H9 (cell line): ENCODE measurements at regions not wholly inside any gene's neighbourhood (a gene's known extent, or its start where the extent isn't known, plus 50 kb on each side); places are given as distances from the start of the nearest gene placed in this dataset.

ENCODE experiments used
- DNase-seq: peaks from one replicate; pipeline ENCODE4 v3.0.0-alpha.2; 2017
- H2AFZ ChIP-seq: one replicate; pipeline ENCODE4 v1.6.1; 2013; ENCODE audit warnings: mild to moderate bottlenecking, low read length, control low read depth, moderate library complexity
- H2AK5ac ChIP-seq: 2 replicates; pipeline ENCODE4 v1.6.1; 2013; ENCODE audit warnings: low read length, control low read depth, mixed read lengths; ENCODE audit not compliant: insufficient read length
- H2BK120ac ChIP-seq: one replicate; pipeline ENCODE4 v1.6.1; 2013; ENCODE audit warnings: low read depth, mild to moderate bottlenecking, low read length, control low read depth, inconsistent platforms; ENCODE audit not compliant: poor library complexity, severe bottlenecking
- H2BK12ac ChIP-seq: 2 replicates; pipeline ENCODE4 v1.6.1; 2013; ENCODE audit warnings: low read length, control low read depth, mixed read lengths, low read depth; ENCODE audit not compliant: insufficient read length
- H2BK15ac ChIP-seq: 2 replicates; pipeline ENCODE4 v1.6.1; 2013; ENCODE audit warnings: low read depth, low read length, control low read depth
- H2BK20ac ChIP-seq: one replicate; pipeline ENCODE4 v1.6.1; 2013; ENCODE audit warnings: low read depth, mild to moderate bottlenecking, low read length, control low read depth, inconsistent platforms; ENCODE audit not compliant: poor library complexity, severe bottlenecking
- H2BK5ac ChIP-seq: 2 replicates; pipeline ENCODE4 v1.6.1; 2013; ENCODE audit warnings: low read length, control low read depth, mixed read lengths; ENCODE audit not compliant: insufficient read length
- H3K14ac ChIP-seq: 2 replicates; pipeline ENCODE4 v1.6.1; 2013; ENCODE audit warnings: low read length, control low read depth; ENCODE audit not compliant: insufficient read depth
- H3K18ac ChIP-seq: 2 replicates; pipeline ENCODE4 v1.6.1; 2013; ENCODE audit warnings: low read depth, mild to moderate bottlenecking, mixed read lengths, low read length, control low read depth; ENCODE audit not compliant: insufficient read length
- H3K23ac ChIP-seq: 2 replicates; pipeline ENCODE4 v1.6.1; 2013; ENCODE audit warnings: low read length, control low read depth, mixed read lengths, low read depth; ENCODE audit not compliant: insufficient read length
- H3K23me2 ChIP-seq: 2 replicates; pipeline ENCODE4 v1.6.1; 2013; ENCODE audit warnings: low read depth, mild to moderate bottlenecking, mixed read lengths, low read length, control low read depth; ENCODE audit not compliant: insufficient read length, poor library complexity, severe bottlenecking
- H3K27ac ChIP-seq: 2 replicates; pipeline ENCODE4 v1.5.1; 2013; ENCODE audit warnings: low read length, control low read depth, mixed read lengths, low read depth; ENCODE audit not compliant: insufficient read length
- H3K27me3 ChIP-seq: 2 replicates; pipeline ENCODE4 v1.6.1; 2013; ENCODE audit warnings: low read length, control low read depth, inconsistent platforms; ENCODE audit not compliant: insufficient read depth
- H3K4ac ChIP-seq: 2 replicates; pipeline ENCODE4 v1.6.1; 2013; ENCODE audit warnings: low read depth, mild to moderate bottlenecking, control low read depth, inconsistent platforms, low read length, moderate library complexity
- H3K4me1 ChIP-seq: 2 replicates; pipeline ENCODE4 v1.6.1; 2013; ENCODE audit warnings: low read length, control low read depth, inconsistent platforms; ENCODE audit not compliant: insufficient read depth
- H3K4me2 ChIP-seq: 2 replicates; pipeline ENCODE4 v1.6.1; 2013; ENCODE audit warnings: low read length, control low read depth, mixed read lengths; ENCODE audit not compliant: insufficient read length, insufficient read depth
- H3K56ac ChIP-seq: 2 replicates; pipeline ENCODE4 v1.6.1; 2013; ENCODE audit warnings: low read depth, mild to moderate bottlenecking, mixed read lengths, low read length, control low read depth; ENCODE audit not compliant: insufficient read length
- H3K79me1 ChIP-seq: 2 replicates; pipeline ENCODE4 v1.6.1; 2013; ENCODE audit warnings: low read depth, mild to moderate bottlenecking, moderate library complexity, low read length, control low read depth, inconsistent platforms; ENCODE audit not compliant: insufficient read depth, poor library complexity, severe bottlenecking
- H3K79me2 ChIP-seq: 2 replicates; pipeline ENCODE4 v1.6.1; 2013; ENCODE audit warnings: low read length, control low read depth, inconsistent platforms; ENCODE audit not compliant: insufficient read depth
- H3K9ac ChIP-seq: 2 replicates; pipeline ENCODE4 v1.6.1; 2013; ENCODE audit warnings: low read length, control low read depth, mixed read lengths; ENCODE audit not compliant: insufficient read length; ENCODE audit errors: extremely low read depth
- H3K9me3 ChIP-seq: one replicate; pipeline ENCODE4 v1.6.1; 2013; ENCODE audit warnings: low read depth, low read length, inconsistent platforms; ENCODE audit not compliant: control insufficient read depth
- H3T11ph ChIP-seq: one replicate; pipeline ENCODE4 v1.6.1; 2013; ENCODE audit warnings: mild to moderate bottlenecking, low read length, control low read depth, inconsistent platforms
- H4K20me1 ChIP-seq: one replicate; pipeline ENCODE4 v1.6.1; 2013; ENCODE audit not compliant: control insufficient read depth, insufficient read length, insufficient read depth
- H4K5ac ChIP-seq: 2 replicates; pipeline ENCODE4 v1.6.1; 2013; ENCODE audit warnings: low read depth, mild to moderate bottlenecking, mixed read lengths, low read length, control low read depth; ENCODE audit not compliant: insufficient read length
- H4K8ac ChIP-seq: replicated peaks from 2 replicates; pipeline ENCODE4 v1.6.1; 2013; ENCODE audit warnings: low read length, control low read depth, mixed read lengths, low read depth; ENCODE audit not compliant: insufficient read length
- H4K91ac ChIP-seq: 2 replicates; pipeline ENCODE4 v1.6.1; 2013; ENCODE audit warnings: low read depth, mild to moderate bottlenecking, moderate library complexity, mixed read lengths, low read length, control low read depth; ENCODE audit not compliant: insufficient read length
- H3K27ac Mint-ChIP-seq, 3 experiments: 2 replicates in 2 of 3; 3 replicates in 1 of 3; pipeline ENCODE4 v1.8.0; 2020 to 2021; ENCODE audit warnings: mixed read lengths in 3 of 3, mild to moderate bottlenecking in 1 of 3, moderate library complexity in 1 of 3
- H3K27me3 Mint-ChIP-seq: 2 replicates; pipeline ENCODE4 v1.8.0; 2021; ENCODE audit warnings: low read depth, mild to moderate bottlenecking, moderate library complexity, mixed read lengths
- H3K36me3 Mint-ChIP-seq, 3 experiments: 2 replicates in 2 of 3; 3 replicates in 1 of 3; pipeline ENCODE4 v1.8.0; 2020 to 2021; ENCODE audit warnings: low read depth in 3 of 3, mixed read lengths in 3 of 3; ENCODE audit not compliant: insufficient read depth in 1 of 3
- H3K4me1 Mint-ChIP-seq, 2 experiments: 2 replicates each; pipeline ENCODE4 v1.8.0; 2020; ENCODE audit warnings: mixed read lengths in 2 of 2
- H3K4me3 Mint-ChIP-seq, 2 experiments: 2 replicates in 1 of 2; 3 replicates in 1 of 2; pipeline ENCODE4 v1.8.0; 2020 to 2021; ENCODE audit warnings: mild to moderate bottlenecking in 2 of 2, mixed read lengths in 2 of 2, moderate library complexity in 1 of 2
- H3K9me3 Mint-ChIP-seq, 2 experiments: 2 replicates in 1 of 2; 3 replicates in 1 of 2; pipeline ENCODE4 v1.8.0; 2020; ENCODE audit warnings: mild to moderate bottlenecking in 2 of 2, mixed read lengths in 2 of 2, moderate library complexity in 1 of 2
- WGBS: extraction: QIAGEN DNeasy Blood & Tissue Kit; methylation state at CpG from one replicate; pipeline ENCODE4 v1.1.7; 2013; ENCODE audit warnings: missing lambda C conversion rate, low lambda C conversion rate, mixed read lengths; ENCODE audit not compliant: insufficient read length; ENCODE audit errors: extremely low coverage; 5-methylcytosine and 5-hydroxymethylcytosine counted together
- TF ChIP-seq, protein P1 (sequence below): fragments of 200-600 bp; sonication (generic); conservative IDR thresholded peaks from 3 replicates; pipeline ENCODE4 v1.8.0; 2021; ENCODE audit warnings: antibody characterized with exemption, mild to moderate bottlenecking

DNA sequence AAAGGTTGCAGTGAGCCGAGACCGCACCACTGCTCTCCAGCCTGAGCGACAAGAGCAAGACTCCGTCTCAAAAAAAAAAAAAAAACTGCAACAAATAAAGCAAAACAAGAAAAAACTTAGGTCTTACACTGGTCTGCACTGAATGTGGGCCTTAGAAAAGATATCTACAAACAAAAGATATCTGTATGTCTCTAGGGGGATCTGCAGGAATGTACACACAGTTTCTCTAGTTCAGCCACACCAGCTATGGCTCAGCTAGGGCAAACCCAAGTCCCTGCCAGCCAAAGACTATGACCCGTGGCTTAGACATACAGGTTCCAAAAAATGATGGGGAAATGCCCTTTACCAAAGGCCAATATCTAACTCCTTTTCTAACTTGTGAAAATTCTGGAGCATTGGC lies 202.4 kb upstream of the KAZN start:
- Histone ChIP-seq H3K79me1 (no peaks in the 10 kb centered on the region), H2BK120ac (no peak overlapping the region), H2AFZ (no peak overlapping the region), H4K8ac (no peak overlapping the region), H3K23ac (no peak overlapping the region), H2AK5ac (no peak overlapping the region), H4K5ac (no peak overlapping the region), H3K4me1 (no peaks in the 10 kb centered on the region), H3K18ac (no peak overlapping the region), H3K14ac (no peak overlapping the region), H3K56ac (no peak overlapping the region), H3K79me2 (no peaks in the 10 kb centered on the region), H3K27me3 (no peaks in the 10 kb centered on the region), H4K91ac (no peak overlapping the region), H3K9ac (no peak overlapping the region), H3K9me3 (no peaks in the 10 kb centered on the region), H3K4ac (no peak overlapping the region), H4K20me1 (no peaks in the 10 kb centered on the region), H3K4me2 (no peak overlapping the region), H2BK20ac (no peak overlapping the region), H3K27ac (no peak overlapping the region), H3K23me2 (no peaks in the 10 kb centered on the region), H2BK5ac (no peak overlapping the region), H2BK12ac (no peak overlapping the region), H2BK15ac (no peak overlapping the region), H3T11ph (no peak overlapping the region)
- peaks cover 3 to 8% of the 10 kb centered on the region in 2 experiments for H3K4me1 Mint-ChIP-seq
- peaks cover 3% of the 10 kb centered on the region for H3K27me3 Mint-ChIP-seq
- no CpG with 5 or more reads among the region's 5 CpGs for WGBS
- TF ChIP-seq, protein P1, sequence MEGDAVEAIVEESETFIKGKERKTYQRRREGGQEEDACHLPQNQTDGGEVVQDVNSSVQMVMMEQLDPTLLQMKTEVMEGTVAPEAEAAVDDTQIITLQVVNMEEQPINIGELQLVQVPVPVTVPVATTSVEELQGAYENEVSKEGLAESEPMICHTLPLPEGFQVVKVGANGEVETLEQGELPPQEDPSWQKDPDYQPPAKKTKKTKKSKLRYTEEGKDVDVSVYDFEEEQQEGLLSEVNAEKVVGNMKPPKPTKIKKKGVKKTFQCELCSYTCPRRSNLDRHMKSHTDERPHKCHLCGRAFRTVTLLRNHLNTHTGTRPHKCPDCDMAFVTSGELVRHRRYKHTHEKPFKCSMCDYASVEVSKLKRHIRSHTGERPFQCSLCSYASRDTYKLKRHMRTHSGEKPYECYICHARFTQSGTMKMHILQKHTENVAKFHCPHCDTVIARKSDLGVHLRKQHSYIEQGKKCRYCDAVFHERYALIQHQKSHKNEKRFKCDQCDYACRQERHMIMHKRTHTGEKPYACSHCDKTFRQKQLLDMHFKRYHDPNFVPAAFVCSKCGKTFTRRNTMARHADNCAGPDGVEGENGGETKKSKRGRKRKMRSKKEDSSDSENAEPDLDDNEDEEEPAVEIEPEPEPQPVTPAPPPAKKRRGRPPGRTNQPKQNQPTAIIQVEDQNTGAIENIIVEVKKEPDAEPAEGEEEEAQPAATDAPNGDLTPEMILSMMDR: no peak
- H3K9me3 Mint-ChIP-seq: peaks cover 0 to 3% of the 10 kb centered on the region in 2 experiments; a peak in 1 of 5 replicates
- no peak overlapping the region for H3K4me3 Mint-ChIP-seq
- peaks cover 0 to 4% (median 0%) of the 10 kb centered on the region in 3 experiments; a peak in 1 of 7 replicates for H3K36me3 Mint-ChIP-seq
- no peak overlapping the region for H3K27ac Mint-ChIP-seq
- no peak for DNase-seq
